Naive B cell (primary cell): ENCODE measurements at regions not wholly inside any gene's neighbourhood (a gene's known extent, or its start where the extent isn't known, plus 50 kb on each side); places are given as distances from the start of the nearest gene placed in this dataset.
"Not testable (repeated sequence)": the region's sequence is repeated elsewhere in the genome, so short reads cannot be mapped to it uniquely, and the experiment has no call there.

Source experiments
- ATAC-seq, 2 donors: fragments of 150-1000 bp; cut with Tn5 transposase; 2 replicates each; pipeline ENCODE4 v1.10.0; 2021; ENCODE audit warnings: low read depth in 2 of 2, mild to moderate bottlenecking in 2 of 2, moderate library complexity in 2 of 2
- DNase-seq: peaks from one replicate; pipeline ENCODE4 v3.0.0; 2022
- H3K27ac Mint-ChIP-seq, 6 donors: one replicate each; pipeline ENCODE4 v1.8.0; 2020 to 2022; ENCODE audit warnings: mild to moderate bottlenecking in 6 of 6, mixed read lengths in 6 of 6, moderate library complexity in 5 of 6, inconsistent platforms in 2 of 6
- H3K27me3 Mint-ChIP-seq, 3 donors: one replicate each; pipeline ENCODE4 v1.8.0; 2021 to 2022; ENCODE audit warnings: mixed read lengths in 3 of 3, mild to moderate bottlenecking in 1 of 3
- H3K36me3 Mint-ChIP-seq, 2 donors: one replicate each; pipeline ENCODE4 v1.8.0; 2020 to 2022; ENCODE audit warnings: mixed read lengths in 2 of 2, inconsistent platforms in 1 of 2, mild to moderate bottlenecking in 1 of 2
- H3K4me1 Mint-ChIP-seq, 3 donors: one replicate each; pipeline ENCODE4 v1.8.0; 2020 to 2022; ENCODE audit warnings: mixed read lengths in 3 of 3, inconsistent platforms in 1 of 3, mild to moderate bottlenecking in 1 of 3, moderate library complexity in 1 of 3
- H3K4me3 Mint-ChIP-seq, 8 donors: one replicate each; pipeline ENCODE4 v1.8.0; 2020 to 2022; ENCODE audit warnings: mild to moderate bottlenecking in 8 of 8, mixed read lengths in 8 of 8, moderate library complexity in 8 of 8, inconsistent platforms in 2 of 8
- H3K9me3 Mint-ChIP-seq, 7 donors: one replicate each; pipeline ENCODE4 v1.8.0; 2020 to 2022; ENCODE audit warnings: mixed read lengths in 7 of 7, mild to moderate bottlenecking in 5 of 7, inconsistent platforms in 2 of 7, moderate library complexity in 1 of 7

GRCh38 chr6:140281236-140281635, 906.8 kb upstream of the CITED2 start:
- no peaks in the 10 kb centered on the region for H3K4me1 Mint-ChIP-seq
- H3K36me3 Mint-ChIP-seq, result no peaks in the 10 kb centered on the region
- no peak overlapping the region for H3K27ac Mint-ChIP-seq
- no peaks in the 10 kb centered on the region for H3K9me3 Mint-ChIP-seq
- no peak overlapping the region for H3K4me3 Mint-ChIP-seq
- no peaks in the 10 kb centered on the region for H3K27me3 Mint-ChIP-seq
- DNase-seq, result no peak
- no peak for ATAC-seq

DNA sequence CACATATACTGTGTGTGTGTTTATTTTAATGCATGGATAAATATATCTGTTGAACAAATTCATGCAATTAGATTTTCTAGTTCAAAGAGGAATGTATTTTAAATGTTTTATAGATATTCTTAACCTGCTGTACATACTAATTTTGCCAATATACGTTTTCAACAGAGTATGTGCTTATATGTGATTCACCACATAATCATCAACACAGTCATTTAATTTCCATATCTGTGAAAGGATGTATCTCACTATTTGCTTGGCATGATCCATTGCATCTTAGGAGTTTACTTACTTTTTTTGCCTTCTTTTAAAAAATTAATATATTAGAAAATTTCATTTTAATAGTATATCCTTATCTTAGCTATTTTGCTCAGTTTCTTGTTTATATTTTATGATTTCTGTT, 902.3 kb upstream of the CITED2 start:
- H3K9me3 Mint-ChIP-seq, result no peaks in the 10 kb centered on the region
- no peak overlapping the region for H3K4me3 Mint-ChIP-seq
- H3K4me1 Mint-ChIP-seq, result peaks cover 4 to 6% (median 5%) of the 10 kb centered on the region in 3 donors
- no peak for DNase-seq
- no peak overlapping the region for H3K27ac Mint-ChIP-seq
- no peak for ATAC-seq
- no peaks in the 10 kb centered on the region for H3K27me3 Mint-ChIP-seq
- no peaks in the 10 kb centered on the region for H3K36me3 Mint-ChIP-seq

GRCh38 chr6:140276133-140276532, 901.7 kb upstream of the CITED2 start:
- no peak for DNase-seq
- Mint-ChIP-seq H3K4me3 (no peak overlapping the region), H3K36me3 (no peaks in the 10 kb centered on the region), H3K27me3 (no peaks in the 10 kb centered on the region), H3K9me3 (no peaks in the 10 kb centered on the region), H3K27ac (no peak overlapping the region), H3K4me1 (peaks cover 6% of the 10 kb centered on the region in 3 donors)
- ATAC-seq, result no peak

- Mint-ChIP-seq H3K27me3 (no peaks in the 10 kb centered on the region), H3K27ac (peak overlapping the region in 1 of 6 donors; percentile 28), H3K9me3 (peaks cover 0 to 2% (median 0%) of the 10 kb centered on the region in 7 donors), H3K4me1 (peaks cover 6% of the 10 kb centered on the region in 3 donors), H3K4me3 (no peak overlapping the region), H3K36me3 (no peaks in the 10 kb centered on the region)
- ATAC-seq (no peak), DNase-seq (no peak)
Measured at GRCh38 chr6:140275725-140276124, 901.3 kb upstream of the CITED2 start.

- no peak for ATAC-seq
- Mint-ChIP-seq H3K36me3 (no peaks in the 10 kb centered on the region), H3K27me3 (no peaks in the 10 kb centered on the region), H3K27ac (no peak overlapping the region), H3K9me3 (peaks cover 0 to 2% (median 0%) of the 10 kb centered on the region in 7 donors), H3K4me1 (peaks cover 6 to 12% (median 6%) of the 10 kb centered on the region in 3 donors), H3K4me3 (no peak overlapping the region)
- DNase-seq, result no peak
Measured at GRCh38 chr6:140274548-140274947, 900.1 kb upstream of the CITED2 start.

- no peaks in the 10 kb centered on the region for H3K36me3 Mint-ChIP-seq
- DNase-seq, result peak; percentile 7
- H3K4me3 Mint-ChIP-seq, result no peak overlapping the region
- peak; percentile 84 to 95 for ATAC-seq
- H3K27me3 Mint-ChIP-seq, result no peaks in the 10 kb centered on the region
- peaks cover 0 to 2% (median 0%) of the 10 kb centered on the region in 7 donors for H3K9me3 Mint-ChIP-seq
- peak overlapping the region in 2 of 6 donors; percentile 8 to 26 for H3K27ac Mint-ChIP-seq
- H3K4me1 Mint-ChIP-seq, result peaks cover 6 to 12% (median 6%) of the 10 kb centered on the region in 3 donors
Measured at GRCh38 chr6:140271759-140272377, 897.4 kb upstream of the CITED2 start.

- Mint-ChIP-seq H3K36me3 (no peaks in the 10 kb centered on the region), H3K4me3 (no peak overlapping the region), H3K27me3 (no peaks in the 10 kb centered on the region), H3K9me3 (peaks cover 0 to 2% (median 0%) of the 10 kb centered on the region in 7 donors), H3K4me1 (peaks cover 6 to 12% (median 6%) of the 10 kb centered on the region in 3 donors), H3K27ac (peak overlapping the region in 1 of 6 donors; percentile 66)
- no peak for ATAC-seq
- DNase-seq, result no peak
Measured at GRCh38 chr6:140269591-140270165, 895.2 kb upstream of the CITED2 start.

- Mint-ChIP-seq H3K36me3 (no peaks in the 10 kb centered on the region), H3K27ac (no peak overlapping the region), H3K27me3 (peaks cover 0 to 3% (median 0%) of the 10 kb centered on the region in 3 donors), H3K9me3 (no peaks in the 10 kb centered on the region), H3K4me3 (no peak overlapping the region), H3K4me1 (no peaks in the 10 kb centered on the region)
- no peak for DNase-seq
- ATAC-seq, result no peak
Measured at GRCh38 chr6:140264431-140264830, 890.0 kb upstream of the CITED2 start.

- H3K36me3 Mint-ChIP-seq, H3K9me3 Mint-ChIP-seq, ATAC-seq, H3K27me3 Mint-ChIP-seq, H3K27ac Mint-ChIP-seq, H3K4me3 Mint-ChIP-seq, H3K4me1 Mint-ChIP-seq, DNase-seq: not testable (repeated sequence)
Measured at GRCh38 chr6:140258302-140258701, 883.9 kb upstream of the CITED2 start.

DNA sequence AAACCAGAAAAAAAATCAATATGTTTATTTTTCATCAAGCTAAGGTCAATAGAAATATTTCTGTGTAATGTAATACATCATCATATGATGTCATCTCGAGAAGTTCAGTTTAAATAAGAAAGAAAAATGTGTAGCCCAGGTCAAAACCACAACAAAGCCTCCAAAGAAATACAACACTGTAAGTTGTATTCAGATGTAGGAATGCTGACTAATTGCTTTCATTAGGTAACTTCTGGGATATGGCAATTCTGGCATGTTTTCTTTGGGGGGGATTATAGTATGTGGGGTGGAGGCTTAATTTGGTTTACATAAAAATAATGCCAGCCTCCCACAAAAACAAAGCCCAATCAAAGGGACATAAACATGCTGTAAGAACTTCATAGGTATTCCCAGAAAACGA, 881.8 kb upstream of the CITED2 start:
- ATAC-seq (no peak), DNase-seq (no peak)
- Mint-ChIP-seq H3K4me3 (no peak overlapping the region), H3K4me1 (peaks cover 0 to 5% (median 4%) of the 10 kb centered on the region in 3 donors), H3K9me3 (peaks cover 0 to 6% (median 0%) of the 10 kb centered on the region in 7 donors), H3K27ac (no peak overlapping the region), H3K36me3 (no peaks in the 10 kb centered on the region), H3K27me3 (peaks cover 0 to 4% (median 0%) of the 10 kb centered on the region in 3 donors)

GRCh38 chr6:140253096-140253495, 878.6 kb upstream of the CITED2 start:
- H3K9me3 Mint-ChIP-seq, result peaks cover 0 to 6% (median 0%) of the 10 kb centered on the region in 7 donors
- DNase-seq, result no peak
- H3K27me3 Mint-ChIP-seq, result no peaks in the 10 kb centered on the region
- H3K36me3 Mint-ChIP-seq, result no peaks in the 10 kb centered on the region
- no peak overlapping the region for H3K4me3 Mint-ChIP-seq
- no peak for ATAC-seq
- H3K27ac Mint-ChIP-seq, result no peak overlapping the region
- peaks cover 0 to 5% (median 4%) of the 10 kb centered on the region in 3 donors for H3K4me1 Mint-ChIP-seq

DNA sequence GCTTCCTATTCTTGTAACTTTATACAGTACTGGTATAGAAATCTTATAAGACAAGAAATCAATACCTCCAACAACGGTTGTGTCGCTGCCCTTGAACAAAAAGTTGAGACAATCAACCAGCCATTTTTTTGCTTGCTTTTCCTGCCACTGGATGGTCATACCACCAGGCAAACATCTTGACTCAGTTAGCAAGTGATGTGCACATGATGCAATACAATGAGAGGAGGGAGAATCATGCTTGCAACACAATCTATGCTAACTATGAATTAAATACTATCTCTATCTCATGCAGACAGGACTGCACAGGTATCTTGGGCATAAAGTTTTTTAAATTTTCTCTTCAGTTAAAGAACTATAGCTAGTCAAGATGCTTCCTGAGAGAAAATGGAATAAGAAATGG, 877.7 kb upstream of the CITED2 start:
- no peak for DNase-seq
- Mint-ChIP-seq H3K4me3 (no peak overlapping the region), H3K9me3 (peaks cover 0 to 6% (median 0%) of the 10 kb centered on the region in 7 donors), H3K4me1 (peaks cover 0 to 5% (median 4%) of the 10 kb centered on the region in 3 donors), H3K36me3 (no peaks in the 10 kb centered on the region), H3K27me3 (no peaks in the 10 kb centered on the region), H3K27ac (no peak overlapping the region)
- ATAC-seq, result no peak

DNA sequence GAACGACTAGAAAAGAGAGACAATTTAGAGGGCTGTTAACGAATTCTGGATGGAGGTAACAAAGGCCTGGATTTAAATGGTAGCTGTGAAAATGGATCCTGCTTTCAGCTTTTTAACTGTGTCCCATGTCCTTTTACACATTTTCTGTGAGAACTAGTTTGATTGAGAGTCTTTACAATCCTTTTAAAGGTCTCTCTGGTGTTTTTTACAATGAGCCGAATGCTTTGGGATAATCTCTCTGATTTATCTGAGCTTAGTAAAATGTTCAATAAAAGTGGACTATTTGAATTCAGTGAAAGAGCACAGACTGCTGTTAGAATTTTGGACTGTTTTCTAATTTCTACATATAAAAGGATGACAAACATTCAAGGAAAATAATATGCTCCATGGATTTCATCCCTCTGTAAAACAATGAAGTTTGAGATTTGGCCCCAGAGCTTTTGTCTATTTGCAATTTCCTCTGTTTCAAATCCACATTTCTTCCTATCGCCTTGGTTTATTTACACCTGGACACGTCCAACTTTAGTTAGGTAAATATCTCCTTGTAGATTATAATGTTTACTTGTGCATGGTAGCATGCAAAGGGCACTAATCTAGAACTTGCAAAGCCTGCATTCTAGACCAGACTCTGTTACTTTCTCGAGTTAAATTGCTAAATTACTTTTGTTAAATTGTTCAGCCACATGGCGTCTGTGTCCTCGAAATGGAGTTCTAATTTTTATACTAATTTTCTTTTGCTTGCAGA, 871.0 kb upstream of the CITED2 start:
- ATAC-seq, result no peak
- DNase-seq, result no peak
- Mint-ChIP-seq H3K4me1 (no peaks in the 10 kb centered on the region), H3K27ac (no peak overlapping the region), H3K9me3 (no peaks in the 10 kb centered on the region), H3K27me3 (no peaks in the 10 kb centered on the region), H3K4me3 (no peak overlapping the region), H3K36me3 (no peaks in the 10 kb centered on the region)

DNA sequence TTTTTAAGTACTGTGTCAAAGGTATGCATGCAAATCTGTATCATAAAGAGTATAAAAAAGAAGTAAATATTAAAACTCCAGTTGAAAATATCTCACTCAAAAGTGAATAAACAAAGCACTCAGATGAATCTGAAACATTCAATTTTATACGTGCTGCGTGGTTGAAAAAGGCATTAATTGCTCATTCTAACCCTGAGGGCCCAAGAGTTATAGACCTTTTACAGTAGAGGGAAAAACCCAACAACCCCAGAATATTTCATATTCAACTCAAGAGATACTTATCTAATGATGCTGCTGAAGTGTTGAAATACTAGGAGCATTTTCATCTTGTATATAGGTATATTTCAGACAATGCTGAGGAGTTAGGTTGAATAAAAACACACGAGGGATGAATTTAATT, 862.8 kb upstream of the CITED2 start:
- no peak for DNase-seq
- Mint-ChIP-seq H3K9me3 (peaks cover 4 to 21% (median 11%) of the 10 kb centered on the region in 7 donors), H3K36me3 (no peaks in the 10 kb centered on the region), H3K27me3 (no peaks in the 10 kb centered on the region), H3K27ac (no peak overlapping the region), H3K4me1 (no peaks in the 10 kb centered on the region), H3K4me3 (no peak overlapping the region)
- ATAC-seq, result no peak
